OCI-LY1 (cell line): ENCODE measurements at regions not wholly inside any gene's neighbourhood (a gene's known extent, or its start where the extent isn't known, plus 50 kb on each side); places are given as distances from the start of the nearest gene placed in this dataset.

ENCODE experiments used
- H2AFZ ChIP-seq: fragments of 200-600 bp; sonication (generic), shearing (Covaris generic); 2 replicates; pipeline ENCODE4 v1.6.0; 2014; ENCODE audit warnings: antibody characterized with exemption, mild to moderate bottlenecking, low read length
- H3F3A ChIP-seq: fragments of 200-600 bp; sonication (generic), shearing (Covaris generic); 2 replicates; pipeline ENCODE4 v1.6.0; 2014; ENCODE audit warnings: mild to moderate bottlenecking, antibody characterized with exemption, low read length, moderate library complexity; ENCODE audit not compliant: insufficient read depth
- H3K27ac ChIP-seq: fragments of 200-600 bp; sonication (generic); 2 replicates; pipeline ENCODE4 v1.5.1; 2014; ENCODE audit warnings: low read length, mixed run types, mild to moderate bottlenecking, low read depth; ENCODE audit not compliant: poor library complexity, severe bottlenecking
- H3K27me3 ChIP-seq: fragments of 200-600 bp; sonication (generic); 2 replicates; pipeline ENCODE4 v1.6.0; 2014; ENCODE audit warnings: antibody characterized with exemption, mild to moderate bottlenecking, low read length, moderate library complexity; ENCODE audit not compliant: insufficient read depth
- H3K36me3 ChIP-seq: fragments of 200-600 bp; sonication (generic); 2 replicates; pipeline ENCODE4 v1.6.1; 2014; ENCODE audit warnings: mild to moderate bottlenecking, antibody characterized with exemption, low read length, moderate library complexity, mixed read lengths; ENCODE audit not compliant: insufficient read depth
- H3K4me1 ChIP-seq: fragments of 200-600 bp; sonication (generic); 2 replicates; pipeline ENCODE4 v1.5.1; 2014; ENCODE audit warnings: mild to moderate bottlenecking, low read length, moderate library complexity; ENCODE audit not compliant: insufficient read depth, severe bottlenecking
- H3K4me2 ChIP-seq: fragments of 200-600 bp; sonication (generic), shearing (Covaris generic); 2 replicates; pipeline ENCODE4 v1.6.1; 2014; ENCODE audit warnings: low read length
- H3K4me3 ChIP-seq: fragments of 200-600 bp; sonication (generic); 2 replicates; pipeline ENCODE4 v1.5.1; 2014; ENCODE audit warnings: low read length, low read depth, mild to moderate bottlenecking, mixed read lengths; ENCODE audit not compliant: poor library complexity, severe bottlenecking
- H3K79me2 ChIP-seq: fragments of 200-600 bp; shearing (Covaris generic); 2 replicates; pipeline ENCODE4 v1.6.1; 2016; ENCODE audit warnings: mixed run types, low read length, mixed read lengths; ENCODE audit not compliant: insufficient read depth
- H3K9ac ChIP-seq: fragments of 200-600 bp; sonication (generic), shearing (Covaris generic); 2 replicates; pipeline ENCODE4 v1.6.1; 2014; ENCODE audit warnings: mild to moderate bottlenecking, low read length, mixed read lengths
- H3K9me2 ChIP-seq: fragments of 200-600 bp; sonication (generic), shearing (Covaris generic); 2 replicates; pipeline ENCODE4 v1.6.1; 2014; ENCODE audit warnings: low read depth, mild to moderate bottlenecking, low read length, mixed read lengths
- H3K9me3 ChIP-seq: fragments of 200-600 bp; shearing (Covaris generic); 2 replicates; pipeline ENCODE4 v1.6.1; 2014; ENCODE audit warnings: low read length, mixed read lengths
- H4K20me1 ChIP-seq: fragments of 200-600 bp; sonication (generic), shearing (Covaris generic); 2 replicates; pipeline ENCODE4 v1.6.0; 2016; ENCODE audit warnings: mild to moderate bottlenecking, low read length; ENCODE audit not compliant: insufficient read depth
- CTCF ChIP-seq: fragments of 200-600 bp; sonication (generic), shearing (Covaris generic); IDR thresholded peaks from 2 replicates; pipeline ENCODE4 v1.5.1; 2017; ENCODE audit warnings: mild to moderate bottlenecking, antibody characterized with exemption, low read length, moderate library complexity, mixed read lengths
- EZH2 ChIP-seq: fragments of 200-600 bp; sonication (generic), shearing (Covaris generic); IDR thresholded peaks from 2 replicates; pipeline ENCODE4 v1.8.0; 2017; ENCODE audit warnings: borderline replicate concordance, mixed run types, mild to moderate bottlenecking, antibody characterized with exemption, low read length, moderate library complexity, mixed read lengths

- Histone ChIP-seq H3K4me1 (no peaks in the 10 kb centered on the region), H3K36me3 (no peaks in the 10 kb centered on the region), H3K27ac (no peak overlapping the region), H3K9me2 (no peaks in the 10 kb centered on the region), H3K27me3 (no peaks in the 10 kb centered on the region), H4K20me1 (no peaks in the 10 kb centered on the region), H3K9ac (no peak overlapping the region), H3K79me2 (no peaks in the 10 kb centered on the region), H2AFZ (no peak overlapping the region), H3K4me2 (no peak overlapping the region), H3F3A (no peaks in the 10 kb centered on the region), H3K9me3 (no peaks in the 10 kb centered on the region), H3K4me3 (no peak overlapping the region)
- no peak for TF ChIP-seq CTCF
- TF ChIP-seq EZH2, result no peak
Measured at GRCh38 chr5:29930316-29930715, 1263.2 kb upstream of the CDH6 start.

- no peaks in the 10 kb centered on the region for H3F3A ChIP-seq
- no peaks in the 10 kb centered on the region for H3K27me3 ChIP-seq
Measured at GRCh38 chr5:29924107-29924506, 1269.4 kb upstream of the CDH6 start.

DNA sequence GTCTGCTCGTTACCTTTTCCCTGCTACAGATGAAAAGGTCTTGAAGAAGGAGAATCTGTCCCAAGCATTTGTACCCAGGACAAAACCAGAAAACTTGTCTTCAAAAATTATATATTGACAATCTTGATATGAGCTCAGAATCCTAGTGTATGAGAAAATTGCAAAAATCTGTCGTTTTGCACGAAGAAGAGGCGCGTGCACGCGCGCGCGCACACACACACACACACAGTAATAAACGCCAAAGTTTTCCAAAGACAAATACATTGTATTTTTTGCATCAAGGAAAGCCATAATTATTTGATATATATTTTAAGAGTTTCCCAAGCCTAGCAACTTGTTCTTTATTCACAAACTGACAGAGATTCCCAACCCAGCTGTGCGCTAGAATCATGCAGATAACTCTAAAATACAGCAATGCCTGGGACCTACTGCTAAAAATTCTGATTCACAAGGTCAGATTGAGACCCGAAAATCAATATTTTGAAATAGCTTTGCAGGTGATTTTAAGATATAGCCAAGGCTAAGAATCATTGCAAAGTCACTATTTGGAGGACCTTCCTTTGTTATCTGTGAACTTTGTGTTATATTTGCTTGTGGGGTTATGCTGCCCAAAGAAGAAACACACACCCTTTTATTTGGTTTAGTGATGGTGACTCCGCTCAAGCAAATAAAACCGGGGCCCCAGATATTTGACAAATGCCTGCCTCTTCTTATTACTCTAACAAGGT is 1287.7 kb upstream of the CDH6 start:
- no peaks in the 10 kb centered on the region for H3K79me2 ChIP-seq
- no peaks in the 10 kb centered on the region for H3K36me3 ChIP-seq
- no peak overlapping the region for H2AFZ ChIP-seq
- TF ChIP-seq EZH2 (no peak), CTCF (no peak)
- no peaks in the 10 kb centered on the region for H4K20me1 ChIP-seq
- H3K4me1 ChIP-seq, result no peaks in the 10 kb centered on the region
- no peak overlapping the region for H3K4me2 ChIP-seq
- no peaks in the 10 kb centered on the region for H3K27me3 ChIP-seq
- no peak overlapping the region for H3K4me3 ChIP-seq
- no peaks in the 10 kb centered on the region for H3K9me2 ChIP-seq
- H3K9ac ChIP-seq, result no peak overlapping the region
- no peak overlapping the region for H3K27ac ChIP-seq
- H3K9me3 ChIP-seq, result no peaks in the 10 kb centered on the region
- no peaks in the 10 kb centered on the region for H3F3A ChIP-seq

More at GRCh38 chr5:29924107-29924506, 1269.4 kb upstream of the CDH6 start:
- Histone ChIP-seq H2AFZ (no peak overlapping the region), H3K27ac (no peak overlapping the region), H3K36me3 (no peaks in the 10 kb centered on the region), H3K4me2 (no peak overlapping the region), H4K20me1 (no peaks in the 10 kb centered on the region), H3K4me1 (no peaks in the 10 kb centered on the region), H3K9me3 (no peaks in the 10 kb centered on the region), H3K9ac (no peak overlapping the region), H3K4me3 (no peak overlapping the region), H3K79me2 (no peaks in the 10 kb centered on the region), H3K9me2 (no peaks in the 10 kb centered on the region)
- TF ChIP-seq EZH2 (no peak), CTCF (no peak)
